ENCODE measurements at regions not wholly inside any gene's neighbourhood (a gene's known extent, or its start where the extent isn't known, plus 50 kb on each side); places are given as distances from the start of the nearest gene placed in this dataset.

- TF ChIP-seq NFRKB (IDR thresholded peaks at IDR 0.05): no peak
- no peak for TF ChIP-seq ELF4 (IDR thresholded peaks at IDR 0.05)
- no peak for TF ChIP-seq BHLHE40 (IDR thresholded peaks at IDR 0.05; ENCODE audit: borderline replicate concordance)
- no peak for TF ChIP-seq ZNF384 (IDR thresholded peaks at IDR 0.05)
- TF ChIP-seq, protein P1, sequence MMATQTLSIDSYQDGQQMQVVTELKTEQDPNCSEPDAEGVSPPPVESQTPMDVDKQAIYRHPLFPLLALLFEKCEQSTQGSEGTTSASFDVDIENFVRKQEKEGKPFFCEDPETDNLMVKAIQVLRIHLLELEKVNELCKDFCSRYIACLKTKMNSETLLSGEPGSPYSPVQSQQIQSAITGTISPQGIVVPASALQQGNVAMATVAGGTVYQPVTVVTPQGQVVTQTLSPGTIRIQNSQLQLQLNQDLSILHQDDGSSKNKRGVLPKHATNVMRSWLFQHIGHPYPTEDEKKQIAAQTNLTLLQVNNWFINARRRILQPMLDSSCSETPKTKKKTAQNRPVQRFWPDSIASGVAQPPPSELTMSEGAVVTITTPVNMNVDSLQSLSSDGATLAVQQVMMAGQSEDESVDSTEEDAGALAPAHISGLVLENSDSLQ (IDR thresholded peaks at IDR 0.05): no peak
- no peak for TF ChIP-seq FOXM1 (IDR thresholded peaks at IDR 0.05; ENCODE audit: borderline replicate concordance)
Observed at GRCh38 chr12:75589801-75590200, 78.4 kb upstream of the KRR1 start.
